Ovary (tissue), 7 donors: ENCODE measurements at regions not wholly inside any gene's neighbourhood (a gene's known extent, or its start where the extent isn't known, plus 50 kb on each side); places are given as distances from the start of the nearest gene placed in this dataset.

Source experiments
- DNase-seq, 5 donors: peaks; one replicate each; pipeline ENCODE4 v3.0.0-alpha.2; 2019 to 2020
- H3K27ac ChIP-seq, 2 donors: fragments of 200-600 bp; one replicate each; pipeline versions ENCODE4 v1.5.1 to v1.8.0; 2019 to 2022
- H3K27me3 ChIP-seq: fragments of 200-600 bp; one replicate; pipeline ENCODE4 v1.8.0; 2022
- H3K36me3 ChIP-seq: fragments of 200-600 bp; sonication (generic); one replicate; pipeline ENCODE4 v1.5.1; 2019
- H3K4me1 ChIP-seq: one replicate; pipeline ENCODE4 v1.8.1; 2013; ENCODE audit warnings: mild to moderate bottlenecking, moderate library complexity; ENCODE audit not compliant: insufficient read depth
- H3K4me3 ChIP-seq: fragments of 200-600 bp; sonication (generic); one replicate; pipeline ENCODE4 v1.5.1; 2017
- H3K9me3 ChIP-seq, 2 donors: fragments of 200-600 bp in 1 of 2; sonication (generic) in 1 of 2; one replicate each; pipeline versions ENCODE4 v1.5.1 to v1.8.1; 2013 to 2019; ENCODE audit warnings: mild to moderate bottlenecking in 1 of 2, moderate library complexity in 1 of 2
- CTCF ChIP-seq, 3 donors: fragments of 450-650 bp in 2 of 3; fragments of 200-600 bp in 1 of 3; IDR thresholded peaks; one replicate each; pipeline versions ENCODE4 v1.5.1 to v1.8.0; 2016 to 2022; ENCODE audit warnings: antibody characterized with exemption in 3 of 3, mild to moderate bottlenecking in 1 of 3
- EP300 ChIP-seq: sonication (generic); formaldehyde crosslinking; IDR thresholded peaks from one replicate; pipeline ENCODE4 v1.6.1; 2017; ENCODE audit warnings: antibody characterized with exemption
- POLR2A ChIP-seq: fragments of 450-650 bp; IDR thresholded peaks from one replicate; pipeline ENCODE4 v1.6.1; 2017; ENCODE audit warnings: antibody characterized with exemption, mild to moderate bottlenecking, moderate library complexity
- WGBS, 3 donors: extraction: QIAGEN DNeasy Blood & Tissue Kit in 1 of 3; methylation state at CpG; one replicate each; pipeline versions ENCODE4 v1.1.5 to v1.1.7; 2013 to 2017; 5-methylcytosine and 5-hydroxymethylcytosine counted together
- intact Hi-C, 4 donors: fragments of 100-400 bp; cut with DNase I; formaldehyde crosslinking; loops; one replicate each; pipeline versions ENCODE4 v1.11.0 to v1.15.1; 2022 to 2023
- donor health status: DM: no; HTN: no; CAD: no; lungs with moderate emphysema.
- donor health status: DM: no; HTN: no; CAD: no.
- donor health status: Bipolar disorder and iron deficiency.
- donor health status: DM: no; HTN: no; CAD: no.
- donor health status: DM: yes; HTN: yes; CAD: no.

- TF ChIP-seq POLR2A, result no peak
- TF ChIP-seq EP300, result no peak
- no peak for TF ChIP-seq CTCF (IDR thresholded peaks at IDR 0.05)
- WGBS, 3 donors, result 63 to 72% (median 70%) methylated on average over 4 of the region's 4 CpGs
- Histone ChIP-seq H3K4me1 (no peaks in the 10 kb centered on the region), H3K27me3 (no peaks in the 10 kb centered on the region), H3K27ac (no peak overlapping the region), H3K9me3 (no peaks in the 10 kb centered on the region), H3K36me3 (no peaks in the 10 kb centered on the region), H3K4me3 (no peak overlapping the region)
- no peak for DNase-seq
- intact Hi-C loops, result no loop called here
These were observed 867.3 kb downstream of the RPA4 start for GRCh38 chrX:97751016-97751415.

GRCh38 chrX:97751735-97752134, 868.0 kb downstream of the RPA4 start:
- intact Hi-C loops, result no loop called here
- no peaks in the 10 kb centered on the region for H3K36me3 ChIP-seq
- no peaks in the 10 kb centered on the region for H3K4me1 ChIP-seq
- TF ChIP-seq CTCF (IDR thresholded peaks at IDR 0.05), result no peak
- TF ChIP-seq EP300, result no peak
- no peak for TF ChIP-seq POLR2A
- DNase-seq, result no peak
- H3K27me3 ChIP-seq, result no peaks in the 10 kb centered on the region
- WGBS, 3 donors, result 72 to 78% (median 76%) methylated on average over 4 of the region's 4 CpGs
- H3K27ac ChIP-seq, result no peak overlapping the region
- no peak overlapping the region for H3K4me3 ChIP-seq
- no peaks in the 10 kb centered on the region for H3K9me3 ChIP-seq

GRCh38 chrX:97756879-97757278, 873.2 kb downstream of the RPA4 start:
- DNase-seq, result no peak
- Histone ChIP-seq H3K36me3 (no peaks in the 10 kb centered on the region), H3K4me1 (no peaks in the 10 kb centered on the region), H3K27me3 (no peaks in the 10 kb centered on the region), H3K9me3 (no peaks in the 10 kb centered on the region), H3K4me3 (no peak overlapping the region), H3K27ac (no peak overlapping the region)
- 64 to 79% (median 69%) methylated on average over 5 of the region's 5 CpGs for whole genome bisulfite sequencing, 3 donors
- intact Hi-C loops, result no loop called here
- TF ChIP-seq EP300, result no peak
- no peak for TF ChIP-seq POLR2A
- no peak for TF ChIP-seq CTCF (IDR thresholded peaks at IDR 0.05)

- no peaks in the 10 kb centered on the region for H3K36me3 ChIP-seq
- no peak overlapping the region for H3K27ac ChIP-seq
- DNase-seq, result no peak
- no peak overlapping the region for H3K4me3 ChIP-seq
- TF ChIP-seq CTCF (IDR thresholded peaks at IDR 0.05), result no peak
- no peak for TF ChIP-seq EP300
- TF ChIP-seq POLR2A, result no peak
- no peaks in the 10 kb centered on the region for H3K9me3 ChIP-seq
- intact Hi-C loops, result no loop called here
- no peaks in the 10 kb centered on the region for H3K27me3 ChIP-seq
- H3K4me1 ChIP-seq, result no peaks in the 10 kb centered on the region
These were observed 879.7 kb downstream of the RPA4 start for GRCh38 chrX:97763391-97763790.

- H3K9me3 ChIP-seq, result no peaks in the 10 kb centered on the region
- no peak overlapping the region for H3K27ac ChIP-seq
- no peak for DNase-seq
- no peaks in the 10 kb centered on the region for H3K4me1 ChIP-seq
- intact Hi-C loops, result no loop called here
- H3K27me3 ChIP-seq, result no peaks in the 10 kb centered on the region
- TF ChIP-seq POLR2A (no peak), CTCF (IDR thresholded peaks at IDR 0.05) (no peak), EP300 (no peak)
- H3K36me3 ChIP-seq, result no peaks in the 10 kb centered on the region
- no peak overlapping the region for H3K4me3 ChIP-seq
- 0 to 41% (median 0%) methylated on average over 1 of the region's 1 CpG for WGBS, 3 donors
These were observed 880.3 kb downstream of the RPA4 start for GRCh38 chrX:97763981-97764380.
